ENCODE measurements at regions not wholly inside any gene's neighbourhood (a gene's known extent, or its start where the extent isn't known, plus 50 kb on each side); places are given as distances from the start of the nearest gene placed in this dataset.

DNA sequence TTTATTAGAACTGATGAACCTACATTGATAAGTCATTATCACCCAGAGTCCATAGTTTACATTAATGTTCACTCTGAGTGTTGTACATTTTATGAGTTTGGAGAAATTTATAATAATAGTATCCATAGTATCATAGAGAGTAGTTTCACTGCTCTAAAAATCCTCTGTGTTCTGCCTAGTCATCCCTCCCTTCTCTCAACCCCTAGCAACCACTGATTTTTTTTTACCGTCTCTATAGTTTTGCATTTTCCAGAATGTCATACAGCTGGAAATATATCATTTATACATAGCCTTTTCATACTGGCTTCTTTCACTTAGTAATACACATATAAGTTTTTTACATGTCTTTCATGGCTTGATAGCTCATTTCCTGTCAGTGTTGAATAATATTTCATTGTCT is 231.1 kb downstream of the RAD51AP2 start:
- Mint-ChIP-seq H3K36me3 (ENCODE audit: low read depth) (no peaks in the 10 kb centered on the region), H3K9me3 (no peaks in the 10 kb centered on the region), H3K4me1 (ENCODE audit: low read depth) (no peaks in the 10 kb centered on the region), H3K27me3 (no peaks in the 10 kb centered on the region), H3K4me3 (no peak overlapping the region), H3K27ac (no peak overlapping the region)
- TF ChIP-seq, protein P1, sequence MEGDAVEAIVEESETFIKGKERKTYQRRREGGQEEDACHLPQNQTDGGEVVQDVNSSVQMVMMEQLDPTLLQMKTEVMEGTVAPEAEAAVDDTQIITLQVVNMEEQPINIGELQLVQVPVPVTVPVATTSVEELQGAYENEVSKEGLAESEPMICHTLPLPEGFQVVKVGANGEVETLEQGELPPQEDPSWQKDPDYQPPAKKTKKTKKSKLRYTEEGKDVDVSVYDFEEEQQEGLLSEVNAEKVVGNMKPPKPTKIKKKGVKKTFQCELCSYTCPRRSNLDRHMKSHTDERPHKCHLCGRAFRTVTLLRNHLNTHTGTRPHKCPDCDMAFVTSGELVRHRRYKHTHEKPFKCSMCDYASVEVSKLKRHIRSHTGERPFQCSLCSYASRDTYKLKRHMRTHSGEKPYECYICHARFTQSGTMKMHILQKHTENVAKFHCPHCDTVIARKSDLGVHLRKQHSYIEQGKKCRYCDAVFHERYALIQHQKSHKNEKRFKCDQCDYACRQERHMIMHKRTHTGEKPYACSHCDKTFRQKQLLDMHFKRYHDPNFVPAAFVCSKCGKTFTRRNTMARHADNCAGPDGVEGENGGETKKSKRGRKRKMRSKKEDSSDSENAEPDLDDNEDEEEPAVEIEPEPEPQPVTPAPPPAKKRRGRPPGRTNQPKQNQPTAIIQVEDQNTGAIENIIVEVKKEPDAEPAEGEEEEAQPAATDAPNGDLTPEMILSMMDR (IDR thresholded peaks at IDR 0.05) = no peak
- ATAC-seq = no peak
- ChIA-PET CTCF (no interaction called here), POLR2A (no interaction called here)
- DNase-seq = no peak
- intact Hi-C loops (cut with micrococcal nuclease) = no loop called here

DNA sequence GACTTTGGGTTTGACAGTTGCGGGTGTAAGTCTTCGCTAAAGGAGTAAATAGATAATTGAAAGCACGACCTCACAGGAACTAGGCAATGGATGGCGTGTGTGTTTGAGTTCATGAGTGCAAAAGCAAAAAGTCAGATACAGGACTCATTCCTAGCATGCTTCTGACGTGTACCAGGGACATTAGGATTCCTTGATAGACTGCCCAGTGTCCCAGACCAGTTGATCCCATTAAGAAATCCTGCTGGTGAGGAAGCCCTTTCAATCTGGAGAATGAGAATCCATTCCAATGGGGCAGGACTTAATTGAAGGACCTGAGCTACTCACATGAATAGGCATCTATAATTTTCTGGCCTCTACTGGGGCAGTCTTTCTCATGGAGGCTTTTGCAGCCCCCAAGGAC is 235.4 kb downstream of the RAD51AP2 start:
- POLR2A ChIA-PET = no interaction called here

DNA sequence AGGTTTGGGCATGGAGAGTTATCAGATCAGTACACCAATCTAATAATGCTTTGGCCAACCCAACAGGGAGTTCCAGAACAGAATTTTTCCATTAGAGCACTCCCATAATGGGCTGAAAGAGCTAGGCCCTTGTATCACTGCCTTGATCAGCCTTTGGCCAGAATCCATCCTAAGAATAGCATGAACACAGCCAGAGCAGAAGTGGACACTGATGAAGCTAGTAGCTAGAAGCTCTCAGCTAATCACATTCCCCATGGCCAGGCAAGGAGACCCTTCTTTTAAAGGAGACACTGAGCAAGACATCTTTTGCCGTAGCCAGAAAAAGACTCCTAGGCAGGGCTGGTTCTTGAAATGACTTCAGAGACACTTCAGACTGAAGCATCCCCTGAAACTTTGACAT is 236.0 kb downstream of the RAD51AP2 start:
- TF ChIP-seq, protein P1 (IDR thresholded peaks at IDR 0.05) = no peak

More for the DNA sequence above, 235.4 kb downstream of the RAD51AP2 start:
- no peak for DNase-seq
- ATAC-seq = no peak
- TF ChIP-seq, protein P1 (IDR thresholded peaks at IDR 0.05) = no peak
- H3K27ac Mint-ChIP-seq = no peak overlapping the region
- H3K27me3 Mint-ChIP-seq = no peaks in the 10 kb centered on the region
- H3K36me3 Mint-ChIP-seq (ENCODE audit: low read depth) = no peaks in the 10 kb centered on the region
- CTCF ChIA-PET = no interaction called here
- intact Hi-C loops (cut with micrococcal nuclease) = no loop called here
- H3K4me1 Mint-ChIP-seq (ENCODE audit: low read depth) = no peaks in the 10 kb centered on the region
- H3K4me3 Mint-ChIP-seq = no peak overlapping the region
- no peaks in the 10 kb centered on the region for H3K9me3 Mint-ChIP-seq

DNA sequence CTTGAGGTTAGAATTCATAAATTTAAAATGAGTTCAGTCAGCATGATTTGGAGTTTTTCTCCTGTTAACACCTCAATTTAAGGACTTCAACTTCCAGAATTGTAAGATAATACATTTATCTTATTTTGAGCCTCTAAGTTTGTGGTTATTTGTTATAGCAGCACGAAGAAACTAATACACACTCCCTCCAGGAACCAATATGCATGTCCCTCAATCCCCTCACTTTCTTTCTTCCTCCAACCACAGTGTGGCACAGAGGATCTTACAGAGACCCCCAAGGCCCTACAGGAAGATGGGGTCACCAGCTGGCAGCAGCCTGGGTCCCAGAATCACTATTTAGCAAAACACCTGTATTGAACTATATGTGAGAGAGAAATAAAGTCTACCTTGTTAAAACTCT is 242.0 kb downstream of the RAD51AP2 start:
- ATAC-seq = no peak
- TF ChIP-seq, protein P1 (IDR thresholded peaks at IDR 0.05) = no peak
- Mint-ChIP-seq H3K4me3 (no peak overlapping the region), H3K27me3 (no peaks in the 10 kb centered on the region), H3K36me3 (ENCODE audit: low read depth) (no peaks in the 10 kb centered on the region), H3K9me3 (peaks cover under 1% of the 10 kb centered on the region), H3K4me1 (ENCODE audit: low read depth) (no peaks in the 10 kb centered on the region), H3K27ac (no peak overlapping the region)
- ChIA-PET CTCF (no interaction called here), POLR2A (no interaction called here)
- intact Hi-C loops (cut with micrococcal nuclease) = no loop called here
- DNase-seq = no peak

More for the DNA sequence above, 236.0 kb downstream of the RAD51AP2 start:
- ChIA-PET CTCF (no interaction called here), POLR2A (no interaction called here)
- no peaks in the 10 kb centered on the region for H3K27me3 Mint-ChIP-seq
- H3K4me3 Mint-ChIP-seq = no peak overlapping the region
- intact Hi-C loops (cut with micrococcal nuclease) = no loop called here
- ATAC-seq (no peak), DNase-seq (no peak)
- no peaks in the 10 kb centered on the region for H3K9me3 Mint-ChIP-seq
- no peaks in the 10 kb centered on the region for H3K4me1 Mint-ChIP-seq (ENCODE audit: low read depth)
- H3K36me3 Mint-ChIP-seq (ENCODE audit: low read depth) = no peaks in the 10 kb centered on the region
- no peak overlapping the region for H3K27ac Mint-ChIP-seq

DNA sequence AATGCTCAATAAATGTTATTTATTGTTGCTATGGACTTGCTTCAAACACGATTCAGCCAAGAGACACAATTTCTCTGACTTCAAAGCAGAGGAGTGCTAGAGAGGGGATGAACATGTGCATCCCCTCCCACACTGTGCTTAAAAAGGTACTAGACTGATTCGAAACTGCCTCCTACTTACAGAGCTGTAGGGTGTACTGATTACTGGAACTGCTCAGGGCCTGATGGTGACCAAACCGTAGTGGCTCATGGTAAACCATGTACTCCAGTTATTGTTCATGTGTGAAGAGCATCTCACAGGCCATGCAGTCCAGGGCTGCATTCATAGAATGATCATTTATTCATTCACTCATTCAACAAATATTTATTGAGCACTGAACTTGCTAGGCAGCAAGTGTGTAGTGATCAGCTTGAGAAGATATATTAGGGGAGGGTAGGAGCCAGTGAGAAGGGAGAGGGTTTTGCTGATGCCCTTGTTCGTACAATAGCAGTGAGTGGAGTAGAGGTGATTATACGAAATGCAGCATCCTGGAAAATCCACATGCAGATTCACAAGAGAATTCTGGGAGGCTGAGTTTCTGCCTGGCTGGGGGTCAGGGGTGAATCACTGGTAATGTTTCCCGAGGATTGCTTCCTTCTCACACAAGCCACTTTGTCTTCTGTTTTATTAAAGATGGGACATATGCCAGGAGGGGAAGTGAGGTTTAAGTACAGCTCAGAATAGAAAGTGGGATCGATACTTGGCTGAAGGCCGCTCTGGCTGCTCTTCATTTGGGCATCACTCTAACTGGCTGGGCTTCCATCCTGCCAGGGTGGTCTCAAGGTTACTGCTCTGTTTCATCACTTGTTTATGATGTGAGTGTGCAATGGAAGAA is 245.4 kb downstream of the RAD51AP2 start:
- Mint-ChIP-seq H3K9me3 (peaks cover 2% of the 10 kb centered on the region), H3K4me3 (no peak overlapping the region), H3K36me3 (ENCODE audit: low read depth) (no peaks in the 10 kb centered on the region), H3K27me3 (no peaks in the 10 kb centered on the region), H3K4me1 (ENCODE audit: low read depth) (no peaks in the 10 kb centered on the region), H3K27ac (no peak overlapping the region)
- ChIA-PET CTCF (no interaction called here), POLR2A (no interaction called here)
- ATAC-seq = no peak
- intact Hi-C loops (cut with micrococcal nuclease) = no loop called here
- DNase-seq = no peak
- TF ChIP-seq, protein P1 (IDR thresholded peaks at IDR 0.05) = no peak
